Natural killer cell (primary cell): ENCODE measurements at regions not wholly inside any gene's neighbourhood (a gene's known extent, or its start where the extent isn't known, plus 50 kb on each side); places are given as distances from the start of the nearest gene placed in this dataset.

ENCODE experiments used
- ATAC-seq, 3 donors: fragments of 150-1000 bp in 2 of 3; fragments of 200-7000 bp in 1 of 3; cut with Tn5 transposase; 1 replicate in 1 of 3; 2 replicates in 2 of 3; pipeline ENCODE4 v1.10.0; 2021; ENCODE audit warnings: mild to moderate bottlenecking in 2 of 3, moderate library complexity in 2 of 3
- DNase-seq, 2 donors: peaks; one replicate each; pipeline versions ENCODE4 v3.0.0 to v3.0.0-alpha.2; 2013 to 2021; ENCODE audit warnings: mixed read lengths in 1 of 2
- H3K27ac ChIP-seq: one replicate; pipeline ENCODE4 v1.5.1; 2013; ENCODE audit warnings: mild to moderate bottlenecking, low read length
- H3K27me3 ChIP-seq: one replicate; pipeline ENCODE4 v1.6.1; 2013; ENCODE audit warnings: low read length; ENCODE audit not compliant: control insufficient read depth, insufficient read depth
- H3K36me3 ChIP-seq: one replicate; pipeline ENCODE4 v1.6.1; 2013; ENCODE audit warnings: low read length; ENCODE audit not compliant: control insufficient read depth, insufficient read depth
- H3K4me1 ChIP-seq: one replicate; pipeline ENCODE4 v1.6.1; 2013; ENCODE audit warnings: low read length; ENCODE audit not compliant: control insufficient read depth, insufficient read depth
- H3K4me3 ChIP-seq: one replicate; pipeline ENCODE4 v1.5.1; 2013; ENCODE audit warnings: low read length
- H3K9me3 ChIP-seq: one replicate; pipeline ENCODE4 v1.6.1; 2013; ENCODE audit warnings: low read length; ENCODE audit not compliant: control insufficient read depth, insufficient read depth
- H3K27ac Mint-ChIP-seq, 2 donors: one replicate each; pipeline ENCODE4 v1.8.0; 2022; ENCODE audit warnings: mild to moderate bottlenecking in 2 of 2, mixed read lengths in 2 of 2, moderate library complexity in 1 of 2
- H3K27me3 Mint-ChIP-seq, 2 donors: one replicate each; pipeline ENCODE4 v1.8.0; 2022; ENCODE audit warnings: low read depth in 2 of 2, mixed read lengths in 2 of 2
- H3K36me3 Mint-ChIP-seq: one replicate; pipeline ENCODE4 v1.8.0; 2022; ENCODE audit warnings: mixed read lengths
- H3K4me1 Mint-ChIP-seq, 2 donors: one replicate each; pipeline ENCODE4 v1.8.0; 2022; ENCODE audit warnings: mixed read lengths in 2 of 2
- H3K4me3 Mint-ChIP-seq: one replicate; pipeline ENCODE4 v1.8.0; 2022; ENCODE audit warnings: mild to moderate bottlenecking, moderate library complexity, mixed read lengths
- H3K9me3 Mint-ChIP-seq, 2 donors: one replicate each; pipeline ENCODE4 v1.8.0; 2022; ENCODE audit warnings: mixed read lengths in 2 of 2
- WGBS: methylation state at CpG from one replicate; pipeline ENCODE4 v1.1.7; 2013; ENCODE audit warnings: missing lambda C conversion rate; ENCODE audit not compliant: insufficient coverage; 5-methylcytosine and 5-hydroxymethylcytosine counted together
- intact Hi-C: fragments of 100-400 bp; cut with micrococcal nuclease; formaldehyde crosslinking; loops from one replicate; pipeline ENCODE4 v1.14.2; 2022
- TF ChIP-seq, protein P1 (sequence below): fragments of 200-600 bp; IDR thresholded peaks from one replicate; pipeline ENCODE4 v1.8.0; 2022; ENCODE audit warnings: antibody characterized with exemption

DNA sequence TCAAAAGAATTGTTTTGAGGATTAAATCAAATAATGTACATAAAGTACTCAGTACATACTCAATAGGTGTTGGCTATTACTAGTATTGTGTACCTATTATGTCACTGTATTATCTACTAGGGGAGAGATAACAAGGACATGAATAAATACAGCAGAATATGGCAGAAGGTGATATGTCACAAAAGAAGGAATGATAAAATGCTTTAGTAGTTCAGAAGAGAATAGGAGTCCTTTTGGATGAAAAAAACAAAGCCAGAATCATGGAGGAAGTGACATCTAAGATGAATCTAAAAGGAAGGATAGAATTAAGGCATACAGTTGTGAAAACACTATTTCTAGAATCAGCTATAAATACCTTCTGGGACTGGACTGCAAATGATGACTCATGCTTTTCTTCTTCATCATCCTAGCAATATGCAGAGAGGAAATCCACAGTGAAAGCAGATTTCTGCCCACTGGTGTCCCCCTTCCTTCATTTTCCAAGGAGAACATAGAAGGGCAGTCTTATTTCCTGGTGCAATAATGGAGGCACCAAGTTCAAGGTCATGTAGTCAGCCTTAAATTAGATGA lies 98.7 kb downstream of the GLUD2 start:
- Histone ChIP-seq H3K4me3 (no peak overlapping the region), H3K27ac (no peak overlapping the region), H3K9me3 (no peaks in the 10 kb centered on the region), H3K36me3 (no peaks in the 10 kb centered on the region), H3K4me1 (no peaks in the 10 kb centered on the region), H3K27me3 (no peaks in the 10 kb centered on the region)
- ATAC-seq, result no peak
- Mint-ChIP-seq H3K9me3 (peaks cover 0 to 3% of the 10 kb centered on the region in 2 donors), H3K27ac (no peak overlapping the region), H3K36me3 (no peaks in the 10 kb centered on the region), H3K27me3 (no peaks in the 10 kb centered on the region), H3K4me3 (no peak overlapping the region), H3K4me1 (no peaks in the 10 kb centered on the region)
- no peak for DNase-seq
- TF ChIP-seq, protein P1, sequence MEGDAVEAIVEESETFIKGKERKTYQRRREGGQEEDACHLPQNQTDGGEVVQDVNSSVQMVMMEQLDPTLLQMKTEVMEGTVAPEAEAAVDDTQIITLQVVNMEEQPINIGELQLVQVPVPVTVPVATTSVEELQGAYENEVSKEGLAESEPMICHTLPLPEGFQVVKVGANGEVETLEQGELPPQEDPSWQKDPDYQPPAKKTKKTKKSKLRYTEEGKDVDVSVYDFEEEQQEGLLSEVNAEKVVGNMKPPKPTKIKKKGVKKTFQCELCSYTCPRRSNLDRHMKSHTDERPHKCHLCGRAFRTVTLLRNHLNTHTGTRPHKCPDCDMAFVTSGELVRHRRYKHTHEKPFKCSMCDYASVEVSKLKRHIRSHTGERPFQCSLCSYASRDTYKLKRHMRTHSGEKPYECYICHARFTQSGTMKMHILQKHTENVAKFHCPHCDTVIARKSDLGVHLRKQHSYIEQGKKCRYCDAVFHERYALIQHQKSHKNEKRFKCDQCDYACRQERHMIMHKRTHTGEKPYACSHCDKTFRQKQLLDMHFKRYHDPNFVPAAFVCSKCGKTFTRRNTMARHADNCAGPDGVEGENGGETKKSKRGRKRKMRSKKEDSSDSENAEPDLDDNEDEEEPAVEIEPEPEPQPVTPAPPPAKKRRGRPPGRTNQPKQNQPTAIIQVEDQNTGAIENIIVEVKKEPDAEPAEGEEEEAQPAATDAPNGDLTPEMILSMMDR, result no peak
- intact Hi-C loops, result no loop called here

DNA sequence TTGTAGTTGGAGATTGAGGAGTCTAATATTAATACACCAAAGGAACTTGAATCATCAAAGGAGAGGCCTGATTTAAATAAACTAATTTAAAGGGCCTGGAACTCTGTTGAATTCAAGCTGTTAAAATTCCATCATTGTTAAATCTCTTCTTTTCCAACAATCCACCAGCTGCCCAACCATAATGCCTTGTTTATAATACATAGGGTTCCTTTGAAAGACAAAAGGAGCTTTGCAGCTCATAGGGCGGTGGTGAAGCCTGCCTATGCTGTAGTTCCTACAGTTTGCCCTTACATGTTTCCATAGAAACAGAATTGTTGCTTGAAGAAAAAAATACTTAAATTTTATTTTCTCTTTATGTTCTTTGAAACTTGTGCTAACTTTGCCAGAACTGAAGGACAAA lies 102.8 kb downstream of the GLUD2 start:
- intact Hi-C loops, result no loop called here
- no peaks in the 10 kb centered on the region for H3K4me1 Mint-ChIP-seq
- H3K27me3 Mint-ChIP-seq, result no peaks in the 10 kb centered on the region
- no peaks in the 10 kb centered on the region for H3K27me3 ChIP-seq
- no peak overlapping the region for H3K4me3 Mint-ChIP-seq
- no peak overlapping the region for H3K4me3 ChIP-seq
- H3K27ac ChIP-seq, result no peak overlapping the region
- no peak for ATAC-seq
- no peaks in the 10 kb centered on the region for H3K9me3 ChIP-seq
- H3K4me1 ChIP-seq, result no peaks in the 10 kb centered on the region
- TF ChIP-seq, protein P1, result no peak
- no peak overlapping the region for H3K27ac Mint-ChIP-seq
- WGBS, result no CpG with 5 or more reads among the region's 1 CpG
- DNase-seq, result no peak
- H3K9me3 Mint-ChIP-seq, result peaks cover 0 to 2% of the 10 kb centered on the region in 2 donors
- H3K36me3 Mint-ChIP-seq, result no peaks in the 10 kb centered on the region
- H3K36me3 ChIP-seq, result no peaks in the 10 kb centered on the region

DNA sequence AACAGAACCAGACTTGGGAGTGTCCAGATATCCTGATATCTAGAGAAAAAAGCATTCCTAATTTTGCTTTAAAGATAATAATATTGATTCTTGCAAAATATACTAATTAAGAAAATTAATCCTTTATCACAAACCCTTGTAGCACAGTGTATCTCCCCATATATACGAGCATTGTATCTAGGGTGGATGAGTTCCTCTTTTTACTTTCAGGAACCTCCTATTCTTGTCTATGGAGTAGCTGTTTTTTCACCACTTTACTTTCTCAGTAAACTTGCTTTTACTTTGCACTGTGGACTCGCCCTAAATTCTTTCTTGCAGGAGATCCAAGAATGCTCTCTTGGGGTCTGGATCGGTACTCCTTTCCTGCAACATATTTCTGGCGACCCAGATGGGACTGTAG lies 103.9 kb downstream of the GLUD2 start:
- Histone ChIP-seq H3K27me3 (no peaks in the 10 kb centered on the region), H3K4me1 (no peaks in the 10 kb centered on the region), H3K4me3 (no peak overlapping the region), H3K36me3 (no peaks in the 10 kb centered on the region), H3K9me3 (no peaks in the 10 kb centered on the region), H3K27ac (no peak overlapping the region)
- Mint-ChIP-seq H3K27me3 (no peaks in the 10 kb centered on the region), H3K4me1 (no peaks in the 10 kb centered on the region), H3K4me3 (no peak overlapping the region), H3K27ac (no peak overlapping the region), H3K36me3 (no peaks in the 10 kb centered on the region), H3K9me3 (peaks cover 0 to 2% of the 10 kb centered on the region in 2 donors)
- TF ChIP-seq, protein P1, result no peak
- no CpG with 5 or more reads among the region's 4 CpGs for WGBS
- DNase-seq (no peak), ATAC-seq (no peak)
- intact Hi-C loops, result no loop called here

DNA sequence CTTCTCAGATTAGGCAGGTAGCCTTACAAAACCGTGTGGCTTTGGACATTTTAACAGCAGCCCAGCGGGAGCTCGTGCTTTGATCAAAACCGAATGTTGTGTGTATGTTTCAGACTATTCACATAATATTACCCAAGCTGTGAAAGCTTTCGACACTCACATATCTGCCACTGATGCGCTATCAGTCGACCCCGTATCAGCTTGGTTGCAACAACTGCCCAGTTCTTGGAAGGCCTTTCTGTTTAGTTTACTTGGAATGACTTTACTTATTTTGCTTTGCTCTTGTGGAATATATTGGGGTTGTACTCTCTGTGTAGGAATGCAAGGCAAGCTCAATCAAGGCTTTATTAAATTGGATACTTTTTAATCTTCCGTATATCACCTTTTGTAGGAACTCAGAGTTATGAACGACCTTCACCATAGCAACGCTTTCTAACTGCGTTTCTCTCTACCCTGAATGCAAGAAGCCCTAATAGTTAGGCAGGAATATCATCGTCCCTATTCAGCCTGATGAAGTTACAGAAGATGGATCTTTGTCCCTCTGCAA lies 107.5 kb downstream of the GLUD2 start:
- Mint-ChIP-seq H3K4me3 (no peak overlapping the region), H3K27ac (no peak overlapping the region), H3K9me3 (no peaks in the 10 kb centered on the region), H3K36me3 (no peaks in the 10 kb centered on the region), H3K4me1 (no peaks in the 10 kb centered on the region), H3K27me3 (no peaks in the 10 kb centered on the region)
- no peaks in the 10 kb centered on the region for H3K4me1 ChIP-seq
- DNase-seq (no peak), ATAC-seq (no peak)
- H3K4me3 ChIP-seq, result no peak overlapping the region
- WGBS, result 90% methylated on average over 5 of the region's 13 CpGs
- intact Hi-C loops, result no loop called here
- no peaks in the 10 kb centered on the region for H3K36me3 ChIP-seq
- H3K9me3 ChIP-seq, result no peaks in the 10 kb centered on the region
- no peaks in the 10 kb centered on the region for H3K27me3 ChIP-seq
- TF ChIP-seq, protein P1, result no peak
- H3K27ac ChIP-seq, result no peak overlapping the region
